ENCODE measurements at regions not wholly inside any gene's neighbourhood (a gene's known extent, or its start where the extent isn't known, plus 50 kb on each side); places are given as distances from the start of the nearest gene placed in this dataset.

DNA sequence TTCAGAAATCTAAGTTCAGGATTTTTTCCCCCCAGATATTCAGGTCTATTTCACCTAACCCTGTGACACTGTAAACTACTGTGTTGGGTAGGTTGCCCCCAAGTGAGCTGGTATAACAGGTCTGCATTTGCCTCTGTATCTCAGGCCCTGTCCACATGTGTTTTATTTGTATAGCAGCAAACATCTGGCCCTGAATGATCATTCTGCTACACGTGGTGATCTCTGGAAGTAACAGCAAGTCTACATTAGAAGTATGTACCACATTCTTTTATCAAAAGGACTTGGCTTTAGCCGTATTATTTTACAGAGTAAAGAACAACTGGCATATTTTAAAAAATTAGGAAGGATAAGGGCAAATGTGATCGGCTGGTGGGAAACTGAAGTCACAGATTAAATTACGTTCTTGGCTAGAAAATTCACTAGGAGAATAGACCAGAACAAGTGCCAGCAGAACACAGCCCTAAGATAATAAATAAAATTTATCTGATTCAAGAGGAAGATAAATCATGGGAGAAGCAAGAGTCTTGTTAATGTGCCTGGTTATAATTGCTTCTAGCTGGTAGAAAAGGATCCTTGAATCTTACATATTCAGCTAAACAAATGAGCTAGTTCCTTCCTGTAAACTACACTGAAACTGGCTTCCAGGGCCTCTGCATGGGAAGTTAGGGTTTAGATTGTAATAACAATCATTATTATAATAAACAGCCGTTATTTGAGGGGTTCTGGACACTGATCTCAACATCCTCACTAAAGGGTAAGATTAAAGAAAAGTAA, 192.1 kb downstream of the SAMD5 start:
- H3K4me3 ChIP-seq (ENCODE audit: low read length in 2 of 2), result no peak overlapping the region
- H3K27me3 ChIP-seq (ENCODE audit: control insufficient read depth in 2 of 2, insufficient read depth in 1 of 2, low read length in 1 of 2), result no peaks in the 10 kb centered on the region
- 83% methylated on average over 5 of the region's 5 CpGs for WGBS
- no peak overlapping the region for H3K27ac ChIP-seq (ENCODE audit: low read depth in 1 of 2, low read length in 1 of 2)
- no peaks in the 10 kb centered on the region for H3K9me3 ChIP-seq (ENCODE audit: control insufficient read depth in 2 of 2, insufficient read depth in 1 of 2, low read length in 1 of 2)
- no peak for DNase-seq (ENCODE audit: low read depth in 6 of 9, low spot score in 9 of 9)
- no peaks in the 10 kb centered on the region for H3K4me1 ChIP-seq (ENCODE audit: control insufficient read depth in 2 of 2, insufficient read depth in 2 of 2, low read length in 2 of 2)
- no peaks in the 10 kb centered on the region for H3K36me3 ChIP-seq (ENCODE audit: control insufficient read depth in 2 of 2, insufficient read depth in 2 of 2, low read length in 1 of 2)

GRCh38 chr6:147704691-147705090, 196.2 kb downstream of the SAMD5 start:
- H3K4me1 ChIP-seq (ENCODE audit: control insufficient read depth in 2 of 2, insufficient read depth in 2 of 2, low read length in 2 of 2), result no peaks in the 10 kb centered on the region
- no peaks in the 10 kb centered on the region for H3K9me3 ChIP-seq (ENCODE audit: control insufficient read depth in 2 of 2, insufficient read depth in 1 of 2, low read length in 1 of 2)
- H3K36me3 ChIP-seq (ENCODE audit: control insufficient read depth in 2 of 2, insufficient read depth in 2 of 2, low read length in 1 of 2), result no peaks in the 10 kb centered on the region
- no peak for DNase-seq (ENCODE audit: low read depth in 6 of 9, low spot score in 9 of 9)
- no peaks in the 10 kb centered on the region for H3K27me3 ChIP-seq (ENCODE audit: control insufficient read depth in 2 of 2, insufficient read depth in 1 of 2, low read length in 1 of 2)
- H3K4me3 ChIP-seq (ENCODE audit: low read length in 2 of 2), result no peak overlapping the region
- WGBS, result 96% methylated on average over 5 of the region's 5 CpGs
- H3K27ac ChIP-seq (ENCODE audit: low read depth in 1 of 2, low read length in 1 of 2), result no peak overlapping the region

GRCh38 chr6:147707524-147707923, 199.0 kb downstream of the SAMD5 start:
- no peak for DNase-seq (ENCODE audit: low read depth in 6 of 9, low spot score in 9 of 9)
- no peaks in the 10 kb centered on the region for H3K9me3 ChIP-seq (ENCODE audit: control insufficient read depth in 2 of 2, insufficient read depth in 1 of 2, low read length in 1 of 2)
- no peak overlapping the region for H3K27ac ChIP-seq (ENCODE audit: low read depth in 1 of 2, low read length in 1 of 2)
- H3K4me1 ChIP-seq (ENCODE audit: control insufficient read depth in 2 of 2, insufficient read depth in 2 of 2, low read length in 2 of 2), result no peaks in the 10 kb centered on the region
- H3K4me3 ChIP-seq (ENCODE audit: low read length in 2 of 2), result no peak overlapping the region
- H3K27me3 ChIP-seq (ENCODE audit: control insufficient read depth in 2 of 2, insufficient read depth in 1 of 2, low read length in 1 of 2), result no peaks in the 10 kb centered on the region
- H3K36me3 ChIP-seq (ENCODE audit: control insufficient read depth in 2 of 2, insufficient read depth in 2 of 2, low read length in 1 of 2), result no peaks in the 10 kb centered on the region

GRCh38 chr6:147708170-147708569, 199.7 kb downstream of the SAMD5 start:
- DNase-seq (ENCODE audit: low read depth in 6 of 9, low spot score in 9 of 9), result no peak
- Histone ChIP-seq H3K4me1 (ENCODE audit: control insufficient read depth in 2 of 2, insufficient read depth in 2 of 2, low read length in 2 of 2) (no peaks in the 10 kb centered on the region), H3K27me3 (ENCODE audit: control insufficient read depth in 2 of 2, insufficient read depth in 1 of 2, low read length in 1 of 2) (no peaks in the 10 kb centered on the region), H3K9me3 (ENCODE audit: control insufficient read depth in 2 of 2, insufficient read depth in 1 of 2, low read length in 1 of 2) (no peaks in the 10 kb centered on the region), H3K36me3 (ENCODE audit: control insufficient read depth in 2 of 2, insufficient read depth in 2 of 2, low read length in 1 of 2) (no peaks in the 10 kb centered on the region), H3K4me3 (ENCODE audit: low read length in 2 of 2) (no peak overlapping the region), H3K27ac (ENCODE audit: low read depth in 1 of 2, low read length in 1 of 2) (no peak overlapping the region)
- 98% methylated on average over 3 of the region's 3 CpGs for WGBS

GRCh38 chr6:147709396-147710272, 201.1 kb downstream of the SAMD5 start:
- 93% methylated on average over 6 of the region's 6 CpGs for WGBS
- H3K4me1 ChIP-seq (ENCODE audit: control insufficient read depth in 2 of 2, insufficient read depth in 2 of 2, low read length in 2 of 2), result no peaks in the 10 kb centered on the region
- no peak for DNase-seq (ENCODE audit: low read depth in 6 of 9, low spot score in 9 of 9)
- no peaks in the 10 kb centered on the region for H3K27me3 ChIP-seq (ENCODE audit: control insufficient read depth in 2 of 2, insufficient read depth in 1 of 2, low read length in 1 of 2)
- no peak overlapping the region for H3K27ac ChIP-seq (ENCODE audit: low read depth in 1 of 2, low read length in 1 of 2)
- H3K4me3 ChIP-seq (ENCODE audit: low read length in 2 of 2), result no peak overlapping the region
- no peaks in the 10 kb centered on the region for H3K9me3 ChIP-seq (ENCODE audit: control insufficient read depth in 2 of 2, insufficient read depth in 1 of 2, low read length in 1 of 2)
- H3K36me3 ChIP-seq (ENCODE audit: control insufficient read depth in 2 of 2, insufficient read depth in 2 of 2, low read length in 1 of 2), result no peaks in the 10 kb centered on the region

GRCh38 chr6:147710890-147711289, 202.4 kb downstream of the SAMD5 start:
- H3K27ac ChIP-seq (ENCODE audit: low read depth in 1 of 2, low read length in 1 of 2), result no peak overlapping the region
- peaks cover 0 to 9% of the 10 kb centered on the region in 2 donors for H3K9me3 ChIP-seq (ENCODE audit: control insufficient read depth in 2 of 2, insufficient read depth in 1 of 2, low read length in 1 of 2)
- no peak for DNase-seq (ENCODE audit: low read depth in 6 of 9, low spot score in 9 of 9)
- H3K4me3 ChIP-seq (ENCODE audit: low read length in 2 of 2), result no peak overlapping the region
- H3K4me1 ChIP-seq (ENCODE audit: control insufficient read depth in 2 of 2, insufficient read depth in 2 of 2, low read length in 2 of 2), result no peaks in the 10 kb centered on the region
- WGBS, result 88% methylated on average over 2 of the region's 2 CpGs
- H3K36me3 ChIP-seq (ENCODE audit: control insufficient read depth in 2 of 2, insufficient read depth in 2 of 2, low read length in 1 of 2), result no peaks in the 10 kb centered on the region
- no peaks in the 10 kb centered on the region for H3K27me3 ChIP-seq (ENCODE audit: control insufficient read depth in 2 of 2, insufficient read depth in 1 of 2, low read length in 1 of 2)

DNA sequence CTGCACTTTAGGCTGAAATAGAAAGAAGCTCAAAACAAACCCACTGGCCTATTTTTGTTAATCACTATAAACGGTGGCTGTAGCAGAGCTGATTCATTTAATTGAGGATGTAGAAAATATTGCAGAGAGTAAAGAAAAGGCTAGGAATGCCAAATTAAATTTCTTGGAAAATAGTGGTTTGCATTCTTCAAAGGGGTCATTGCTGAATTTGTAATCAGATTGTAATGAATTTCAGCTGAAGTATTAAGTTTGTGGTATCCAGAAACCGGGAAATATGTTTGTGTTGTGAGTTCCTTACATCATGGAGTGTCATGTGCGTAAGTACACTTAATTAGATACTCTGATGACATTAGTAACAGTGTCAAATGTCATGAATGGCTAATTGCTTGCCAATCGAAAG, 203.0 kb downstream of the SAMD5 start:
- H3K36me3 ChIP-seq (ENCODE audit: control insufficient read depth in 2 of 2, insufficient read depth in 2 of 2, low read length in 1 of 2), result no peaks in the 10 kb centered on the region
- H3K27ac ChIP-seq (ENCODE audit: low read depth in 1 of 2, low read length in 1 of 2), result no peak overlapping the region
- H3K27me3 ChIP-seq (ENCODE audit: control insufficient read depth in 2 of 2, insufficient read depth in 1 of 2, low read length in 1 of 2), result no peaks in the 10 kb centered on the region
- DNase-seq (ENCODE audit: low read depth in 6 of 9, low spot score in 9 of 9), result no peak
- H3K9me3 ChIP-seq (ENCODE audit: control insufficient read depth in 2 of 2, insufficient read depth in 1 of 2, low read length in 1 of 2), result peaks cover 0 to 15% of the 10 kb centered on the region in 2 donors
- WGBS, result 86% methylated on average over 4 of the region's 4 CpGs
- no peaks in the 10 kb centered on the region for H3K4me1 ChIP-seq (ENCODE audit: control insufficient read depth in 2 of 2, insufficient read depth in 2 of 2, low read length in 2 of 2)
- no peak overlapping the region for H3K4me3 ChIP-seq (ENCODE audit: low read length in 2 of 2)

DNA sequence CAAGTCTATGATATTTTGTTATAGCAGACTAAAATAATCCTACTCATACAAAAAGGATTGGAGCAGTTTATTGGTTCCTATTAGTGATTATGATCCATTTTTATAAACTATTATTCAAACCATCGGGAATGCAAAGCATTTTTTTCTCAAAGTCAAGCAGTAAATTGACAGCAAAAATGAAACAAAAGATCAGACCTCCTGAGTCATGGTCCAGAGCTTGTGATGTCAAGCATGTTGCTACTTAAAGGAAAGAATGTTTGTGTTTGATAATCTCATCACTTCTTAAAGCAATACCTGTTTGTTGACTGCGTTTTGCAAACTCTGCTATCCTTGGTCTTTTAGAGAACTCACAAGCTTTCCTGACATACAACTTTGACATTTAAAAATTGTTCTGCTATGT, 204.4 kb downstream of the SAMD5 start:
- Histone ChIP-seq H3K4me1 (ENCODE audit: control insufficient read depth in 2 of 2, insufficient read depth in 2 of 2, low read length in 2 of 2) (no peaks in the 10 kb centered on the region), H3K27ac (ENCODE audit: low read depth in 1 of 2, low read length in 1 of 2) (no peak overlapping the region), H3K9me3 (ENCODE audit: control insufficient read depth in 2 of 2, insufficient read depth in 1 of 2, low read length in 1 of 2) (peaks cover 0 to 15% of the 10 kb centered on the region in 2 donors), H3K36me3 (ENCODE audit: control insufficient read depth in 2 of 2, insufficient read depth in 2 of 2, low read length in 1 of 2) (no peaks in the 10 kb centered on the region), H3K27me3 (ENCODE audit: control insufficient read depth in 2 of 2, insufficient read depth in 1 of 2, low read length in 1 of 2) (no peaks in the 10 kb centered on the region), H3K4me3 (ENCODE audit: low read length in 2 of 2) (no peak overlapping the region)
- WGBS, result 92% methylated on average over 2 of the region's 2 CpGs
- DNase-seq (ENCODE audit: low read depth in 6 of 9, low spot score in 9 of 9), result no peak

- Histone ChIP-seq H3K4me1 (ENCODE audit: control insufficient read depth in 2 of 2, insufficient read depth in 2 of 2, low read length in 2 of 2) (no peaks in the 10 kb centered on the region), H3K9me3 (ENCODE audit: control insufficient read depth in 2 of 2, insufficient read depth in 1 of 2, low read length in 1 of 2) (peaks cover 0 to 15% of the 10 kb centered on the region in 2 donors), H3K27ac (ENCODE audit: low read depth in 1 of 2, low read length in 1 of 2) (no peak overlapping the region), H3K27me3 (ENCODE audit: control insufficient read depth in 2 of 2, insufficient read depth in 1 of 2, low read length in 1 of 2) (no peaks in the 10 kb centered on the region), H3K36me3 (ENCODE audit: control insufficient read depth in 2 of 2, insufficient read depth in 2 of 2, low read length in 1 of 2) (no peaks in the 10 kb centered on the region), H3K4me3 (ENCODE audit: low read length in 2 of 2) (no peak overlapping the region)
- WGBS, result 89% methylated on average over 5 of the region's 5 CpGs
- no peak for DNase-seq (ENCODE audit: low read depth in 6 of 9, low spot score in 9 of 9)
These were observed 206.5 kb downstream of the SAMD5 start for GRCh38 chr6:147715035-147715434.

Data from thymus (tissue), 11 donors.